Sigmoid colon (tissue), 6 donors: ENCODE measurements at regions not wholly inside any gene's neighbourhood (a gene's known extent, or its start where the extent isn't known, plus 50 kb on each side); places are given as distances from the start of the nearest gene placed in this dataset.

Experiments
- DNase-seq: peaks from one replicate; pipeline ENCODE4 v3.0.0-alpha.2; 2019
- H3K27ac ChIP-seq, 4 donors: fragments of 200-600 bp; sonication (generic); one replicate each; pipeline ENCODE4 v1.5.1; 2016 to 2019; ENCODE audit warnings: mild to moderate bottlenecking in 1 of 4
- H3K27me3 ChIP-seq, 3 donors: fragments of 200-600 bp; sonication (generic); one replicate each; pipeline ENCODE4 v1.5.1; 2019; ENCODE audit warnings: mild to moderate bottlenecking in 1 of 3
- H3K36me3 ChIP-seq, 4 donors: fragments of 200-600 bp; sonication (generic); one replicate each; pipeline ENCODE4 v1.5.1; 2016 to 2019
- H3K4me1 ChIP-seq, 4 donors: fragments of 200-600 bp; sonication (generic); one replicate each; pipeline ENCODE4 v1.5.1; 2017 to 2019
- H3K4me3 ChIP-seq, 4 donors: fragments of 200-600 bp; sonication (generic); one replicate each; pipeline ENCODE4 v1.5.1; 2017 to 2019; ENCODE audit warnings: mild to moderate bottlenecking in 2 of 4, moderate library complexity in 1 of 4
- H3K9me3 ChIP-seq, 4 donors: fragments of 200-600 bp in 3 of 4; sonication (generic) in 3 of 4; one replicate each; pipeline versions ENCODE4 v1.5.1 to v1.6.1; 2013 to 2019
- CTCF ChIP-seq, 4 experiments: fragments of 450-650 bp in 3 of 4; fragments of 200-600 bp in 1 of 4; IDR thresholded peaks; one replicate each; pipeline ENCODE4 v1.5.1; 2016 to 2019; ENCODE audit warnings: antibody characterized with exemption in 4 of 4, mild to moderate bottlenecking in 3 of 4, moderate library complexity in 2 of 4
- EP300 ChIP-seq, 4 donors: sonication (generic); formaldehyde crosslinking; IDR thresholded peaks; one replicate each; pipeline ENCODE4 v1.6.1; 2017; ENCODE audit warnings: antibody characterized with exemption in 4 of 4
- POLR2A ChIP-seq, 2 donors: fragments of 450-650 bp; IDR thresholded peaks; one replicate each; pipeline ENCODE4 v1.6.1; 2016; ENCODE audit warnings: antibody characterized with exemption in 2 of 2, mild to moderate bottlenecking in 2 of 2, moderate library complexity in 2 of 2
- POLR2AphosphoS5 ChIP-seq, 4 donors: sonication (generic); formaldehyde crosslinking; IDR thresholded peaks; one replicate each; pipeline ENCODE4 v1.6.1; 2017; ENCODE audit warnings: antibody characterized with exemption in 4 of 4
- WGBS, 2 donors: extraction: QIAGEN DNeasy Blood & Tissue Kit; methylation state at CpG; one replicate each; pipeline ENCODE4 v1.1.7; 2013; 5-methylcytosine and 5-hydroxymethylcytosine counted together
- intact Hi-C: fragments of 100-400 bp; cut with DNase I; formaldehyde crosslinking; loops from one replicate; pipeline ENCODE4 v1.15.1; 2023
- donor health status: healthy with polysubstance abuse.
- donor health status: healthy.

GRCh38 chr15:35309886-35310285 lies 224.8 kb upstream of the NANOGP8 start:
- Histone ChIP-seq H3K4me3 (no peak overlapping the region), H3K4me1 (peaks cover 0 to 82% (median 69%) of the 10 kb centered on the region in 4 donors)

GRCh38 chr15:35308802-35309201 lies 223.7 kb upstream of the NANOGP8 start:
- DNase-seq: peak; percentile 70
- 10 to 50% methylated on average over 2 of the region's 2 CpGs for WGBS, 2 donors
- H3K4me1 ChIP-seq: peaks cover 0 to 91% (median 74%) of the 10 kb centered on the region in 4 donors

More at GRCh38 chr15:35309886-35310285, 224.8 kb upstream of the NANOGP8 start:
- H3K27me3 ChIP-seq: no peaks in the 10 kb centered on the region
- WGBS, 2 donors: 90 to 95% methylated on average over 3 of the region's 3 CpGs
- no peak for DNase-seq
- peak overlapping the region; percentile 12 to 77 (median 42) for H3K27ac ChIP-seq
- no peaks in the 10 kb centered on the region for H3K9me3 ChIP-seq
- intact Hi-C loops: loop anchor here (10.0 kb wide), 1 partner anchor 235 kb away; the partner anchor contains the start of gene DPH6
- H3K36me3 ChIP-seq: no peaks in the 10 kb centered on the region
- TF ChIP-seq POLR2AphosphoS5 (IDR thresholded peaks at IDR 0.05) (no peak), EP300 (IDR thresholded peaks at IDR 0.05) (no peak), CTCF (IDR thresholded peaks at IDR 0.05) (no peak), POLR2A (IDR thresholded peaks at IDR 0.05) (no peak)

GRCh38 chr15:35307676-35308075 lies 222.6 kb upstream of the NANOGP8 start:
- Histone ChIP-seq H3K36me3 (no peaks in the 10 kb centered on the region), H3K4me1 (peaks cover 0 to 85% (median 67%) of the 10 kb centered on the region in 4 donors), H3K27me3 (no peaks in the 10 kb centered on the region), H3K27ac (peak overlapping the region in 2 of 4 donors; percentile 70 to 77), H3K9me3 (no peaks in the 10 kb centered on the region), H3K4me3 (no peak overlapping the region)
- intact Hi-C loops: loop anchor here (10.0 kb wide), 1 partner anchor 237 kb away; the partner anchor contains the start of gene DPH6
- DNase-seq: no peak
- no peak for TF ChIP-seq POLR2A (IDR thresholded peaks at IDR 0.05)
- no peak for TF ChIP-seq POLR2AphosphoS5 (IDR thresholded peaks at IDR 0.05)
- no peak for TF ChIP-seq EP300 (IDR thresholded peaks at IDR 0.05)
- TF ChIP-seq CTCF (IDR thresholded peaks at IDR 0.05): no peak
- 95 to 98% methylated on average over 1 of the region's 1 CpG for WGBS, 2 donors

More at GRCh38 chr15:35308802-35309201, 223.7 kb upstream of the NANOGP8 start:
- Histone ChIP-seq H3K36me3 (no peaks in the 10 kb centered on the region), H3K9me3 (no peaks in the 10 kb centered on the region), H3K4me3 (no peak overlapping the region), H3K27me3 (no peaks in the 10 kb centered on the region), H3K27ac (peak overlapping the region; percentile 12 to 77 (median 42))
- TF ChIP-seq EP300 (IDR thresholded peaks at IDR 0.05) (peak in 3 of 4 donors; percentile 87 to 94 (median 89)), POLR2A (IDR thresholded peaks at IDR 0.05) (no peak), CTCF (IDR thresholded peaks at IDR 0.05) (no peak), POLR2AphosphoS5 (IDR thresholded peaks at IDR 0.05) (peak; percentile 63 to 92 (median 90))
- intact Hi-C loops: loop anchor here (10.0 kb wide), 1 partner anchor 236 kb away; the partner anchor contains the start of gene DPH6

- no peaks in the 10 kb centered on the region for H3K36me3 ChIP-seq
- 10 to 58% methylated on average over 1 of the region's 1 CpG for WGBS, 2 donors
Observed at GRCh38 chr15:35307026-35307425, 221.9 kb upstream of the NANOGP8 start.

More at GRCh38 chr15:35307026-35307425, 221.9 kb upstream of the NANOGP8 start:
- no peaks in the 10 kb centered on the region for H3K27me3 ChIP-seq
- H3K4me1 ChIP-seq: peaks cover 0 to 78% (median 62%) of the 10 kb centered on the region in 4 donors
- peak overlapping the region; percentile 55 to 77 (median 66) for H3K27ac ChIP-seq
- H3K9me3 ChIP-seq: no peaks in the 10 kb centered on the region
- TF ChIP-seq CTCF (IDR thresholded peaks at IDR 0.05) (no peak), POLR2AphosphoS5 (IDR thresholded peaks at IDR 0.05) (no peak), POLR2A (IDR thresholded peaks at IDR 0.05) (no peak), EP300 (IDR thresholded peaks at IDR 0.05) (no peak)
- no peak for DNase-seq
- intact Hi-C loops: loop anchor here (10.0 kb wide), 1 partner anchor 238 kb away; the partner anchor contains the start of gene DPH6
- H3K4me3 ChIP-seq: no peak overlapping the region
